HCT116 (cell line): ENCODE measurements at regions not wholly inside any gene's neighbourhood (a gene's known extent, or its start where the extent isn't known, plus 50 kb on each side); places are given as distances from the start of the nearest gene placed in this dataset.

ENCODE experiments used
- ATAC-seq: fragments of 200-7000 bp; cut with Tn5 transposase; 2 replicates; pipeline ENCODE4 v1.9.1; 2020; ENCODE audit warnings: mild to moderate bottlenecking, moderate library complexity
- BruUV-seq: library from RNA; stranded (reverse); fragments of 400-500 nt; replicated peaks from 2 replicates; lab custom pipeline; 2021; lab: Mats Ljungman, UMichigan
- CTCF ChIA-PET: fragments of 300-600 bp; sonication (Branson Sonifier 250); formaldehyde crosslinking; loops from one replicate; lab custom pipeline; 2021; ENCODE audit warnings: antibody characterized with exemption; lab: Charles Lee
- POLR2A ChIA-PET: fragments of 300-600, 350-600 bp; sonication (Branson Sonifier 250); formaldehyde crosslinking; loops from one replicate; lab custom pipeline; 2021; ENCODE audit warnings: antibody characterized with exemption; lab: Charles Lee
- RAD21 ChIA-PET, 2 experiments: fragments of 300-600 bp; sonication (Branson Sonifier 250); formaldehyde crosslinking; loops; one replicate each; lab custom pipeline; 2023; ENCODE audit warnings: low total read pairs in 2 of 2; ENCODE audit not compliant: uncharacterized antibody in 2 of 2, unreplicated experiment in 2 of 2, low non-redundant PET in 1 of 2; lab: Charles Lee
- DNase-seq: peaks from one replicate; pipeline ENCODE4 v3.0.0-alpha.2; 2010; ENCODE audit warnings: low read depth, low spot score
- H2AFZ ChIP-seq: fragments of 200-600 bp; shearing (Covaris generic), sonication (generic); 2 replicates; pipeline ENCODE4 v1.6.1; 2017; ENCODE audit warnings: low read depth, mixed run types, mixed read lengths, antibody characterized with exemption, low read length; ENCODE audit not compliant: poor library complexity, severe bottlenecking
- H3K27ac ChIP-seq: 2 replicates; pipeline ENCODE4 v1.5.1; 2012; ENCODE audit warnings: low read depth, low read length
- H3K27me3 ChIP-seq: fragments of 200-600 bp; sonication (generic); 2 replicates; pipeline ENCODE4 v1.6.1; 2016; ENCODE audit warnings: mixed run types, low read length, mixed read lengths; ENCODE audit not compliant: insufficient read depth
- H3K36me3 ChIP-seq, 2 experiments: fragments of 200-500 bp in 1 of 2; fragments of 200-600 bp in 1 of 2; sonication (Bioruptor generic) in 1 of 2; sonication (generic) in 1 of 2; 2 replicates each; pipeline versions ENCODE4 v1.5.1 to v1.6.1; 2014 to 2016; ENCODE audit warnings: low read length in 2 of 2, inconsistent platforms in 1 of 2, mixed read lengths in 1 of 2, mixed run types in 1 of 2; ENCODE audit not compliant: insufficient read depth in 2 of 2, control insufficient read depth in 1 of 2
- H3K4me1 ChIP-seq, 2 experiments: fragments of 200-600 bp in 1 of 2; sonication (generic) in 1 of 2; 2 replicates each; pipeline versions ENCODE4 v1.5.1 to v1.6.1; 2012 to 2017; ENCODE audit warnings: low read length in 2 of 2, inconsistent platforms in 1 of 2, mild to moderate bottlenecking in 1 of 2, mixed read lengths in 1 of 2, mixed run types in 1 of 2, moderate library complexity in 1 of 2; ENCODE audit not compliant: insufficient read depth in 2 of 2, control insufficient read depth in 1 of 2
- H3K4me2 ChIP-seq: fragments of 200-600 bp; sonication (generic); 2 replicates; pipeline ENCODE4 v1.6.1; 2017; ENCODE audit warnings: mixed run types, low read length, mixed read lengths
- H3K4me3 ChIP-seq, 2 experiments: fragments of 200-600 bp in 1 of 2; sonication (generic) in 1 of 2; replicated peaks in 1 of 2; 2 replicates each; pipeline ENCODE4 v1.5.1; 2011 to 2016; ENCODE audit warnings: low read length in 2 of 2, control low read depth in 1 of 2, low read depth in 1 of 2, mild to moderate bottlenecking in 1 of 2, mixed read lengths in 1 of 2, mixed run types in 1 of 2
- H3K79me2 ChIP-seq: fragments of 200-600 bp; sonication (generic); 2 replicates; pipeline ENCODE4 v1.6.1; 2017; ENCODE audit warnings: mild to moderate bottlenecking, mixed run types, low read length, moderate library complexity, mixed read lengths; ENCODE audit not compliant: insufficient read depth
- H3K9ac ChIP-seq: fragments of 200-600 bp; sonication (generic); 2 replicates; pipeline ENCODE4 v1.6.1; 2016; ENCODE audit warnings: low read length, mixed read lengths
- H3K9me2 ChIP-seq: fragments of 200-600 bp; sonication (generic), shearing (Covaris generic); 2 replicates; pipeline ENCODE4 v1.6.1; 2017; ENCODE audit warnings: mixed run types, mild to moderate bottlenecking, moderate library complexity; ENCODE audit not compliant: insufficient read depth
- H3K9me3 ChIP-seq, 2 experiments: fragments of 200-500 bp in 1 of 2; fragments of 200-600 bp in 1 of 2; sonication (Bioruptor generic) in 1 of 2; sonication (generic) in 1 of 2; 2 replicates each; pipeline ENCODE4 v1.6.1; 2014 to 2017; ENCODE audit warnings: low read length in 2 of 2, mixed read lengths in 2 of 2, inconsistent platforms in 1 of 2, low read depth in 1 of 2, mild to moderate bottlenecking in 1 of 2, mixed run types in 1 of 2, moderate library complexity in 1 of 2; ENCODE audit not compliant: control insufficient read depth in 1 of 2, insufficient read depth in 1 of 2
- H4K20me1 ChIP-seq: fragments of 200-600 bp; sonication (generic), shearing (Covaris generic); 2 replicates; pipeline ENCODE4 v1.6.1; 2017; ENCODE audit warnings: mixed run types, mild to moderate bottlenecking, moderate library complexity; ENCODE audit not compliant: insufficient read depth
- CBX3 ChIP-seq: IDR thresholded peaks from 2 replicates; pipeline ENCODE4 v1.6.1; 2012; ENCODE audit warnings: low read depth
- EGR1 ChIP-seq: IDR thresholded peaks from 2 replicates; pipeline ENCODE4 v1.6.1; 2012; ENCODE audit warnings: low read depth
- EZH2 ChIP-seq: fragments of 200-600 bp; sonication (generic); IDR thresholded peaks from 2 replicates; pipeline ENCODE4 v1.6.1; 2017; ENCODE audit warnings: antibody characterized with exemption, mixed run types
- EZH2phosphoT487 ChIP-seq: fragments of 200-600 bp; IDR thresholded peaks from 2 replicates; pipeline ENCODE4 v1.6.1; 2018; ENCODE audit warnings: antibody characterized with exemption, borderline replicate concordance
- JUND ChIP-seq: IDR thresholded peaks from 2 replicates; pipeline ENCODE4 v1.6.1; 2012
- POLR2AphosphoS5 ChIP-seq: IDR thresholded peaks from 2 replicates; pipeline ENCODE4 v1.6.1; 2011; ENCODE audit warnings: mild to moderate bottlenecking, low read depth, low read length, moderate library complexity
- REST ChIP-seq: IDR thresholded peaks from 2 replicates; pipeline ENCODE4 v1.6.1; 2012; ENCODE audit warnings: low read depth
- SIN3A ChIP-seq: IDR thresholded peaks from 2 replicates; pipeline ENCODE4 v1.6.1; 2012; ENCODE audit warnings: low read depth
- SP1 ChIP-seq: IDR thresholded peaks from 2 replicates; pipeline ENCODE4 v1.6.1; 2012; ENCODE audit warnings: low read depth
- SRF ChIP-seq: IDR thresholded peaks from 2 replicates; pipeline ENCODE4 v1.6.1; 2012; ENCODE audit warnings: low read depth
- intact Hi-C: fragments of 100-400 bp; cut with micrococcal nuclease; formaldehyde crosslinking; loops from 2 replicates; pipeline ENCODE4 v1.10.0; 2022

DNA sequence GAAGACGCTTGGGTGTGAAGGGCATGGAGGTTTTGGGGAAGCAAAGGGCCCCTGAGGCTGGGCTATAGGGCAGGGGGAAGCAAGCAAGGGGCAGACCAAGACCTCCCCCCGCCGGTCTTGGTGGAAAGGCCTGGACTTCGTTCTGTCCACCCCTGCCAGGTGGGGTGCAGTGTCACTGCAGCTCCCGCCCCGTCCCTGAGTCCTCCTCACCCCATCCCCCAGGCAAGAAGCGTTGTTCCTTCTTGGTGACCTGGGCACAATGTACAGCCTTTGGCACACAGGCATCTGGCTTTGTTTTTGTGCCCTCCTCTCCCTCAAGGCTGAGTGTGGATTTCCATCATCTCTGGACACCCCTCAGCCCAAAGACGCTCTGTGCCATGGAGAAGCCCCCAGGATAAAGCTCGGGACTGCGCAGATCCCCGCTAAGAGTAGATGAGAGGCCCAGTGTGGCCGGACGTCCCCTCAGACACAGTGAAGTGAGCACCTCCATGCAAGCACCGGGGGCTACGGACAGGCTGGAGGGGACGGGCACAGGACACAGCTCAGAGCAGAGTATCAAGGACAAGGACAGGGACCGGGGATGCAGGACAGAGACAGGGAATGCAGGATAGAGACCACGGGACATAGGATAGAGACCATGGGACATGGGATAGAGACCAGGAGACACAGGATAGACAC lies 89.4 kb upstream of the ACTRT2 start:
- ATAC-seq, result no peak
- H3K4me1 ChIP-seq, result no peaks in the 10 kb centered on the region
- CTCF ChIA-PET, result no interaction called here

More for the DNA sequence above, 89.4 kb upstream of the ACTRT2 start:
- no TSS peak for BruUV-seq
- no peak overlapping the region for H2AFZ ChIP-seq
- intact Hi-C loops, result no loop called here
- no peaks in the 10 kb centered on the region for H3K27me3 ChIP-seq
- H3K9ac ChIP-seq, result no peak overlapping the region
- H3K79me2 ChIP-seq, result no peaks in the 10 kb centered on the region
- no peak overlapping the region for H3K27ac ChIP-seq
- RAD21 ChIA-PET, result no interaction called here
- POLR2A ChIA-PET, result no interaction called here
- no peak overlapping the region for H3K4me2 ChIP-seq
- no peak for TF ChIP-seq EZH2phosphoT487
- TF ChIP-seq SIN3A, result no peak
- TF ChIP-seq REST, result no peak
- TF ChIP-seq SRF, result no peak
- TF ChIP-seq EZH2, result no peak
- TF ChIP-seq POLR2AphosphoS5, result no peak
- TF ChIP-seq SP1, result no peak
- TF ChIP-seq CBX3, result no peak
- TF ChIP-seq JUND, result no peak
- no peak for TF ChIP-seq EGR1
- H3K36me3 ChIP-seq, result no peaks in the 10 kb centered on the region
- H3K9me2 ChIP-seq, result no peaks in the 10 kb centered on the region
- H3K4me3 ChIP-seq, result no peak overlapping the region
- H4K20me1 ChIP-seq, result no peaks in the 10 kb centered on the region
- H3K9me3 ChIP-seq, result no peaks in the 10 kb centered on the region
- DNase-seq, result no peak
